ENCODE measurements at regions not wholly inside any gene's neighbourhood (a gene's known extent, or its start where the extent isn't known, plus 50 kb on each side); places are given as distances from the start of the nearest gene placed in this dataset.

DNA sequence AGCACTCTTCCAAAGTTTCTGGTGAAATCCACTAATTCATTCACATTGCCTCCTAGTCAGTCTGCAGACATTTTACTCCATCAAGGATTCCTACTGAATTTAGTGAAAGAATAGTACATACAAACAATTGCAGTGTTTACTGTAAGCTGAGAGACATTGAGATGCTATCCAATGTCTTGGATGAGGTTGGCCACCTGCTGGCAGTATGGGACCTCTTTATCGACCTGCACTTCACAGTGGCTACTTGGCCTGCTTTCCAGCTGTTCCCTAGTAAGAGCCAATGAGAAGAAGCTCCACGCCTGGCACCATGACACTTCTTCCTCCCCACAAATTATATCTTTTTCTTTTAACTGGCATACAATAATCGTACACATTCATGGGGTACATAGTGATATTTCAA is 51.5 kb upstream of the LRIF1 start:
- 53 to 65% methylated on average over 3 of the region's 3 CpGs for WGBS, 2 donors
- H3K36me3 ChIP-seq = no peaks in the 10 kb centered on the region
- no peak overlapping the region for H3K4me3 ChIP-seq
- no peak overlapping the region for H3K27ac ChIP-seq
- no peak for TF ChIP-seq POLR2AphosphoS5 (IDR thresholded peaks at IDR 0.05)
- TF ChIP-seq, protein P1, sequence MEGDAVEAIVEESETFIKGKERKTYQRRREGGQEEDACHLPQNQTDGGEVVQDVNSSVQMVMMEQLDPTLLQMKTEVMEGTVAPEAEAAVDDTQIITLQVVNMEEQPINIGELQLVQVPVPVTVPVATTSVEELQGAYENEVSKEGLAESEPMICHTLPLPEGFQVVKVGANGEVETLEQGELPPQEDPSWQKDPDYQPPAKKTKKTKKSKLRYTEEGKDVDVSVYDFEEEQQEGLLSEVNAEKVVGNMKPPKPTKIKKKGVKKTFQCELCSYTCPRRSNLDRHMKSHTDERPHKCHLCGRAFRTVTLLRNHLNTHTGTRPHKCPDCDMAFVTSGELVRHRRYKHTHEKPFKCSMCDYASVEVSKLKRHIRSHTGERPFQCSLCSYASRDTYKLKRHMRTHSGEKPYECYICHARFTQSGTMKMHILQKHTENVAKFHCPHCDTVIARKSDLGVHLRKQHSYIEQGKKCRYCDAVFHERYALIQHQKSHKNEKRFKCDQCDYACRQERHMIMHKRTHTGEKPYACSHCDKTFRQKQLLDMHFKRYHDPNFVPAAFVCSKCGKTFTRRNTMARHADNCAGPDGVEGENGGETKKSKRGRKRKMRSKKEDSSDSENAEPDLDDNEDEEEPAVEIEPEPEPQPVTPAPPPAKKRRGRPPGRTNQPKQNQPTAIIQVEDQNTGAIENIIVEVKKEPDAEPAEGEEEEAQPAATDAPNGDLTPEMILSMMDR (IDR thresholded peaks at IDR 0.05) = no peak
- no peak for TF ChIP-seq POLR2A (IDR thresholded peaks at IDR 0.05)
- no peak for TF ChIP-seq EP300 (IDR thresholded peaks at IDR 0.05)
- no peaks in the 10 kb centered on the region for H3K9me3 ChIP-seq
- intact Hi-C loops (cut with DNase I) = no loop called here
- H3K4me1 ChIP-seq = no peaks in the 10 kb centered on the region
- no peak for DNase-seq
- H3K27me3 ChIP-seq = no peaks in the 10 kb centered on the region

Small RNAs in the stretch of these regions (small RNA-seq; reads per million reads assigned to genes)
- gene RNA5SP54 = 0 reads per million in 3 donors
